IMR-90 (cell line): ENCODE measurements at regions not wholly inside any gene's neighbourhood (a gene's known extent, or its start where the extent isn't known, plus 50 kb on each side); places are given as distances from the start of the nearest gene placed in this dataset.

Source experiments
- ATAC-seq: fragments of 200-7000 bp; cut with Tn5 transposase; 2 replicates; pipeline ENCODE4 v1.9.1; 2020; ENCODE audit warnings: low read depth, mild to moderate bottlenecking, moderate library complexity
- BruUV-seq: library from RNA; stranded (reverse); fragments of 400-500 nt; replicated peaks from 2 replicates; lab custom pipeline; 2021; lab: Mats Ljungman, UMichigan
- CTCF ChIA-PET: fragments of 300-600 bp; formaldehyde crosslinking; extraction: SDS; loops from one replicate; lab custom pipeline; 2021; ENCODE audit warnings: antibody characterized with exemption; lab: Yijun Ruan, JAX
- POLR2A ChIA-PET: fragments of 300-600 bp; sonication (Branson Sonifier 250); formaldehyde crosslinking; loops from one replicate; lab custom pipeline; 2022; ENCODE audit warnings: antibody characterized with exemption; ENCODE audit not compliant: unreplicated experiment; lab: Charles Lee
- DNase-seq: peaks from one replicate; pipeline ENCODE4 v3.0.0; 2013
- H2AFZ ChIP-seq: replicated peaks from 2 replicates; pipeline ENCODE3; 2013; ENCODE audit warnings: low read length, mild to moderate bottlenecking; ENCODE audit not compliant: poor library complexity
- H2AK5ac ChIP-seq: 2 replicates; pipeline ENCODE4 v1.6.1; 2013; ENCODE audit warnings: low read depth, low read length, inconsistent platforms
- H2AK9ac ChIP-seq: replicated peaks from 2 replicates; pipeline ENCODE3; 2013; ENCODE audit warnings: mild to moderate bottlenecking, low read depth, low read length, moderate library complexity; ENCODE audit not compliant: poor library complexity
- H2BK120ac ChIP-seq: 2 replicates; pipeline ENCODE4 v1.6.1; 2013; ENCODE audit warnings: low read depth, low read length, inconsistent platforms
- H2BK15ac ChIP-seq: 3 replicates; pipeline ENCODE4 v1.6.1; 2013; ENCODE audit warnings: low read depth, low read length, inconsistent platforms
- H2BK20ac ChIP-seq: 2 replicates; pipeline ENCODE4 v1.6.1; 2013; ENCODE audit warnings: low read depth, mild to moderate bottlenecking, inconsistent platforms, low read length, moderate library complexity
- H2BK5ac ChIP-seq: 2 replicates; pipeline ENCODE4 v1.6.1; 2013; ENCODE audit warnings: mild to moderate bottlenecking, low read depth, low read length, inconsistent platforms; ENCODE audit not compliant: poor library complexity, severe bottlenecking
- H3K14ac ChIP-seq: replicated peaks from 2 replicates; pipeline ENCODE4 v1.6.1; 2013; ENCODE audit warnings: low read depth, low read length, inconsistent platforms
- H3K18ac ChIP-seq: 2 replicates; pipeline ENCODE4 v1.6.1; 2013; ENCODE audit warnings: low read depth, low read length, control low read depth
- H3K23ac ChIP-seq: 2 replicates; pipeline ENCODE4 v1.6.1; 2013; ENCODE audit warnings: low read depth, low read length, inconsistent platforms
- H3K27ac ChIP-seq: 2 replicates; pipeline ENCODE4 v1.5.1; 2013; ENCODE audit warnings: mild to moderate bottlenecking, control low read depth, low read length; ENCODE audit not compliant: insufficient read depth
- H3K27me3 ChIP-seq: 2 replicates; pipeline ENCODE4 v1.6.1; 2013; ENCODE audit warnings: low read length; ENCODE audit not compliant: control insufficient read depth, insufficient read depth
- H3K36me3 ChIP-seq: 2 replicates; pipeline ENCODE4 v1.6.1; 2013; ENCODE audit warnings: low read length, mixed read lengths; ENCODE audit not compliant: control insufficient read depth, insufficient read depth
- H3K4ac ChIP-seq: 2 replicates; pipeline ENCODE4 v1.6.1; 2013; ENCODE audit warnings: low read depth, low read length, inconsistent platforms
- H3K4me1 ChIP-seq: 2 replicates; pipeline ENCODE4 v1.6.1; 2013; ENCODE audit warnings: low read length, mixed read lengths; ENCODE audit not compliant: control insufficient read depth, insufficient read depth
- H3K4me2 ChIP-seq: 2 replicates; pipeline ENCODE4 v1.6.1; 2013; ENCODE audit warnings: low read depth, mild to moderate bottlenecking, control low read depth, low read length, moderate library complexity
- H3K4me3 ChIP-seq: 2 replicates; pipeline ENCODE4 v1.5.1; 2013; ENCODE audit warnings: low read depth, mild to moderate bottlenecking, control low read depth, low read length, moderate library complexity; ENCODE audit not compliant: insufficient read depth
- H3K56ac ChIP-seq: 2 replicates; pipeline ENCODE4 v1.6.1; 2013; ENCODE audit warnings: low read length, inconsistent platforms; ENCODE audit not compliant: insufficient read depth; ENCODE audit errors: extremely low read depth
- H3K79me1 ChIP-seq, 2 experiments: 2 replicates each; pipeline ENCODE4 v1.6.1; 2013; ENCODE audit warnings: low read length in 2 of 2, inconsistent platforms in 1 of 2, low read depth in 1 of 2
- H3K9ac ChIP-seq: 2 replicates; pipeline ENCODE4 v1.6.1; 2013; ENCODE audit warnings: low read depth, low read length, control low read depth
- H3K9me1 ChIP-seq: 2 replicates; pipeline ENCODE4 v1.6.1; 2013; ENCODE audit warnings: low read length, inconsistent platforms; ENCODE audit not compliant: insufficient read depth
- H3K9me3 ChIP-seq: 2 replicates; pipeline ENCODE4 v1.6.1; 2013; ENCODE audit warnings: low read length; ENCODE audit not compliant: control insufficient read depth, insufficient read depth
- H4K20me1 ChIP-seq: 2 replicates; pipeline ENCODE4 v1.6.1; 2013; ENCODE audit warnings: low read length, inconsistent platforms; ENCODE audit not compliant: insufficient read depth
- H4K5ac ChIP-seq: 2 replicates; pipeline ENCODE4 v1.6.1; 2013; ENCODE audit warnings: mild to moderate bottlenecking, low read depth, low read length, control low read depth
- H4K8ac ChIP-seq, 2 experiments: 2 replicates each; pipeline ENCODE4 v1.6.1; 2013; ENCODE audit warnings: low read depth in 2 of 2, low read length in 2 of 2, control low read depth in 1 of 2, inconsistent platforms in 1 of 2
- H4K91ac ChIP-seq: 2 replicates; pipeline ENCODE4 v1.6.1; 2013; ENCODE audit warnings: low read depth, low read length, inconsistent platforms; ENCODE audit not compliant: insufficient read depth
- BHLHE40 ChIP-seq: fragments of 150-350 bp; IDR thresholded peaks from 2 replicates; pipeline ENCODE4 v1.6.1; 2016; ENCODE audit warnings: mild to moderate bottlenecking, low read depth, low read length
- WGBS, 2 experiments: methylation state at CpG; one replicate each; pipeline versions ENCODE4 v1.1.5 to v1.1.7; 2013; ENCODE audit warnings: missing lambda C conversion rate in 2 of 2; ENCODE audit not compliant: insufficient read length in 1 of 2; ENCODE audit errors: extremely low coverage in 2 of 2; 5-methylcytosine and 5-hydroxymethylcytosine counted together
- dilution Hi-C: fragments of 300-500 bp; cut with HindIII; formaldehyde crosslinking; loops from one replicate; pipeline ENCODE4 v1.14.3; 2018; ENCODE audit warnings: low sequenced_read_pairs; ENCODE audit not compliant: unreplicated experiment
- in situ Hi-C: fragments of 300-500 bp; cut with MboI; formaldehyde crosslinking; loops from 3 replicates; pipeline ENCODE4 v1.14.3; 2019; ENCODE audit warnings: low sequenced_read_pairs, inconsistent platforms, mixed read lengths
- intact Hi-C: fragments of 100-400 bp; cut with micrococcal nuclease; formaldehyde crosslinking; loops from 2 replicates; pipeline ENCODE4 v1.10.0; 2022
- TF ChIP-seq, protein P1 (sequence below): conservative IDR thresholded peaks from 2 replicates; pipeline ENCODE4 v1.5.1; 2012; ENCODE audit warnings: mild to moderate bottlenecking, low read depth, low read length, improper control_type of control experiment
- TF ChIP-seq, protein P2 (sequence below): fragments of 150-350 bp; IDR thresholded peaks from 2 replicates; pipeline ENCODE4 v1.6.1; 2017; ENCODE audit warnings: mild to moderate bottlenecking, antibody characterized with exemption, low read length, low read depth
- TF ChIP-seq, protein P3 (sequence below): fragments of 150-350 bp; IDR thresholded peaks from 2 replicates; pipeline ENCODE4 v1.6.1; 2016; ENCODE audit warnings: low read depth, mild to moderate bottlenecking, low read length, moderate library complexity, borderline replicate concordance

DNA sequence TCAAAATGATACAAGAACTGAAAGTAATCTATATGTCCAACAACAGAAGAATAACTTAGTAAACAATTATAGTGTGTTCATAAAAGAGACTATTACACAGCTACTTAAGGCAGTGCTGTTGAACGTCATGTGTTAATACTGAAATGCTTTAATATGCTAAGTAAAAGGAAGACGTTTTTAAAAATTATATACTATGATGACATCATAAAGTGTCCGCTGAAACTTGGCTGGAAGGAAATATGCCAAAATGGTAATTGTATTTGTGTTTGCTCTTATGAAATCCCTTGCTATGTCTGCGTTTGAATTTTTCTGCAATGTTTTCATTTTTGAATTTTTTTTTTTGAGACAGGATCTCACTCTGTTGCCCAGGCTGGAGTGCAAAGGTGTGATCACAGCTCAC, 679.3 kb downstream of the DHX35 start:
- in situ Hi-C loops = no loop called here
- BruUV-seq = no TSS peak
- Histone ChIP-seq H2AK9ac (no peak overlapping the region), H3K4ac (no peak overlapping the region), H2AFZ (no peak overlapping the region), H2BK120ac (no peak overlapping the region), H4K20me1 (no peaks in the 10 kb centered on the region), H2BK5ac (no peak overlapping the region), H3K9ac (no peak overlapping the region), H2BK15ac (no peak overlapping the region), H3K9me1 (no peaks in the 10 kb centered on the region), H3K23ac (no peak overlapping the region), H3K9me3 (peaks cover 3% of the 10 kb centered on the region), H3K56ac (no peak overlapping the region), H3K4me1 (no peaks in the 10 kb centered on the region), H4K91ac (no peak overlapping the region), H4K5ac (no peak overlapping the region), H3K27ac (no peak overlapping the region), H2BK20ac (no peak overlapping the region), H3K4me2 (no peak overlapping the region), H2AK5ac (no peak overlapping the region), H3K27me3 (no peaks in the 10 kb centered on the region), H4K8ac (no peak overlapping the region), H3K18ac (no peak overlapping the region), H3K79me1 (no peaks in the 10 kb centered on the region), H3K14ac (no peak overlapping the region), H3K36me3 (no peaks in the 10 kb centered on the region), H3K4me3 (no peak overlapping the region)
- DNase-seq = no peak
- WGBS, 2 experiments = no CpG with 5 or more reads among the region's 4 CpGs
- intact Hi-C loops = no loop called here
- CTCF ChIA-PET = no interaction called here
- ATAC-seq = no peak
- POLR2A ChIA-PET = no interaction called here
- dilution Hi-C loops = no loop called here
- TF ChIP-seq, protein P1, sequence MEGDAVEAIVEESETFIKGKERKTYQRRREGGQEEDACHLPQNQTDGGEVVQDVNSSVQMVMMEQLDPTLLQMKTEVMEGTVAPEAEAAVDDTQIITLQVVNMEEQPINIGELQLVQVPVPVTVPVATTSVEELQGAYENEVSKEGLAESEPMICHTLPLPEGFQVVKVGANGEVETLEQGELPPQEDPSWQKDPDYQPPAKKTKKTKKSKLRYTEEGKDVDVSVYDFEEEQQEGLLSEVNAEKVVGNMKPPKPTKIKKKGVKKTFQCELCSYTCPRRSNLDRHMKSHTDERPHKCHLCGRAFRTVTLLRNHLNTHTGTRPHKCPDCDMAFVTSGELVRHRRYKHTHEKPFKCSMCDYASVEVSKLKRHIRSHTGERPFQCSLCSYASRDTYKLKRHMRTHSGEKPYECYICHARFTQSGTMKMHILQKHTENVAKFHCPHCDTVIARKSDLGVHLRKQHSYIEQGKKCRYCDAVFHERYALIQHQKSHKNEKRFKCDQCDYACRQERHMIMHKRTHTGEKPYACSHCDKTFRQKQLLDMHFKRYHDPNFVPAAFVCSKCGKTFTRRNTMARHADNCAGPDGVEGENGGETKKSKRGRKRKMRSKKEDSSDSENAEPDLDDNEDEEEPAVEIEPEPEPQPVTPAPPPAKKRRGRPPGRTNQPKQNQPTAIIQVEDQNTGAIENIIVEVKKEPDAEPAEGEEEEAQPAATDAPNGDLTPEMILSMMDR = no peak
- TF ChIP-seq BHLHE40 = no peak
- TF ChIP-seq, protein P2, sequence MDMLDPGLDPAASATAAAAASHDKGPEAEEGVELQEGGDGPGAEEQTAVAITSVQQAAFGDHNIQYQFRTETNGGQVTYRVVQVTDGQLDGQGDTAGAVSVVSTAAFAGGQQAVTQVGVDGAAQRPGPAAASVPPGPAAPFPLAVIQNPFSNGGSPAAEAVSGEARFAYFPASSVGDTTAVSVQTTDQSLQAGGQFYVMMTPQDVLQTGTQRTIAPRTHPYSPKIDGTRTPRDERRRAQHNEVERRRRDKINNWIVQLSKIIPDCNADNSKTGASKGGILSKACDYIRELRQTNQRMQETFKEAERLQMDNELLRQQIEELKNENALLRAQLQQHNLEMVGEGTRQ = no peak
- TF ChIP-seq, protein P3, sequence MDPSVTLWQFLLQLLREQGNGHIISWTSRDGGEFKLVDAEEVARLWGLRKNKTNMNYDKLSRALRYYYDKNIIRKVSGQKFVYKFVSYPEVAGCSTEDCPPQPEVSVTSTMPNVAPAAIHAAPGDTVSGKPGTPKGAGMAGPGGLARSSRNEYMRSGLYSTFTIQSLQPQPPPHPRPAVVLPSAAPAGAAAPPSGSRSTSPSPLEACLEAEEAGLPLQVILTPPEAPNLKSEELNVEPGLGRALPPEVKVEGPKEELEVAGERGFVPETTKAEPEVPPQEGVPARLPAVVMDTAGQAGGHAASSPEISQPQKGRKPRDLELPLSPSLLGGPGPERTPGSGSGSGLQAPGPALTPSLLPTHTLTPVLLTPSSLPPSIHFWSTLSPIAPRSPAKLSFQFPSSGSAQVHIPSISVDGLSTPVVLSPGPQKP = no peak
